HL-60 (cell line): ENCODE measurements at regions not wholly inside any gene's neighbourhood (a gene's known extent, or its start where the extent isn't known, plus 50 kb on each side); places are given as distances from the start of the nearest gene placed in this dataset.

Experiments
- DNase-seq, 2 experiments: peaks; one replicate each; pipeline ENCODE4 v3.0.0-alpha.2; 2010 to 2020; ENCODE audit warnings: low read depth in 1 of 2, low spot score in 1 of 2
- H3K27ac ChIP-seq: fragments of 250-450 bp; sonication (Bioruptor Pico); replicated peaks from 2 replicates; pipeline ENCODE4 v1.5.1; 2020; ENCODE audit warnings: mild to moderate bottlenecking, moderate library complexity
- H3K27me3 ChIP-seq: fragments of 250-450 bp; sonication (Bioruptor Pico); 2 replicates; pipeline ENCODE4 v1.5.1; 2021; ENCODE audit warnings: mild to moderate bottlenecking, moderate library complexity; ENCODE audit not compliant: insufficient read depth, poor library complexity, severe bottlenecking
- H3K4me3 ChIP-seq: replicated peaks from 2 replicates; pipeline ENCODE4 v1.5.1; 2011; ENCODE audit warnings: mild to moderate bottlenecking, control low read depth, low read length; ENCODE audit not compliant: insufficient read depth
- CTCF ChIP-seq: IDR thresholded peaks from one replicate; pipeline ENCODE4 v1.5.1; 2011; ENCODE audit warnings: low read length, control low read depth, inconsistent platforms; ENCODE audit not compliant: insufficient read depth
- GABPA ChIP-seq: IDR thresholded peaks from 2 replicates; pipeline ENCODE4 v1.6.1; 2012; ENCODE audit warnings: low read depth
- POLR2AphosphoS5 ChIP-seq: IDR thresholded peaks from 2 replicates; pipeline ENCODE4 v1.6.1; 2012; ENCODE audit warnings: low read depth
- REST ChIP-seq: IDR thresholded peaks from 2 replicates; pipeline ENCODE4 v1.6.1; 2012; ENCODE audit warnings: low read depth; ENCODE audit not compliant: insufficient replicate concordance
- SPI1 ChIP-seq: IDR thresholded peaks from 2 replicates; pipeline ENCODE4 v1.6.1; 2012; ENCODE audit warnings: low read depth, mild to moderate bottlenecking, borderline replicate concordance

- H3K27me3 ChIP-seq = no peaks in the 10 kb centered on the region
- no peak overlapping the region for H3K27ac ChIP-seq
- DNase-seq = no peak
- TF ChIP-seq CTCF (no peak), REST (no peak), POLR2AphosphoS5 (no peak), GABPA (no peak)
- H3K4me3 ChIP-seq = no peak overlapping the region
Measured at GRCh38 chr9:75743855-75744254, 146.6 kb upstream of the PCSK5 start.

DNA sequence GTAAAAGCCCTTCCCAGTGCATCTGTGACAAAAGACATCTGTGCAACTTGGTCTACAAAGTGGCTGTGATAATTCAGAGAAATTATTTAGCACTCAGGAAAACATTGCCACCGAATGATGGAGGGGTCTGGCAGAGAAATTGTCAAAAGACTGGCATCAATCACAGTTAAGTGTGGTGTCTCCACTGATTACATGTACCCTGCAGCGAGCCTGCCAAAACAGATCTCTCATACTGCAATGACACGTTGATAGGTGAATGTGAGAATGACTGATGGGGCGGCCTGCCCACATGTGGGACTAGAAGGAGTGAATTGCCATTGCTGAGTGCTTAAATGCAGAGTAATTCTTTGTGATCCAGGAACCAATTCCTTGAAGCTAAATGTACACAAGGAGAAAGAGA lies 136.4 kb upstream of the PCSK5 start:
- Histone ChIP-seq H3K4me3 (no peak overlapping the region), H3K27me3 (no peaks in the 10 kb centered on the region), H3K27ac (no peak overlapping the region)
- no peak for DNase-seq
- TF ChIP-seq GABPA (no peak), SPI1 (no peak), REST (no peak), POLR2AphosphoS5 (no peak), CTCF (no peak)

- TF ChIP-seq SPI1 (no peak), REST (no peak), GABPA (no peak), POLR2AphosphoS5 (no peak), CTCF (no peak)
Measured at GRCh38 chr9:75775166-75775565, 115.3 kb upstream of the PCSK5 start.

More at GRCh38 chr9:75775166-75775565, 115.3 kb upstream of the PCSK5 start:
- Histone ChIP-seq H3K27me3 (no peaks in the 10 kb centered on the region), H3K4me3 (no peak overlapping the region), H3K27ac (no peak overlapping the region)
- DNase-seq = no peak
